A673 (cell line): ENCODE measurements at regions not wholly inside any gene's neighbourhood (a gene's known extent, or its start where the extent isn't known, plus 50 kb on each side); places are given as distances from the start of the nearest gene placed in this dataset.
"Not testable (repeated sequence)": the region's sequence is repeated elsewhere in the genome, so short reads cannot be mapped to it uniquely, and the experiment has no call there.

ENCODE experiments used
- BruUV-seq: library from RNA; stranded (reverse); fragments of 400-500 nt; replicated peaks from 2 replicates; lab custom pipeline; 2021; lab: Mats Ljungman, UMichigan
- CTCF ChIA-PET: fragments of 300-600 bp; sonication (Branson Sonifier 250); formaldehyde crosslinking; loops from one replicate; lab custom pipeline; 2022; ENCODE audit warnings: antibody characterized with exemption; lab: Charles Lee
- POLR2A ChIA-PET: fragments of 300-600 bp; sonication (Branson Sonifier 250); formaldehyde crosslinking; loops from one replicate; lab custom pipeline; 2022; ENCODE audit warnings: antibody characterized with exemption; ENCODE audit not compliant: low non-redundant PET; lab: Charles Lee
- DNase-seq: peaks from one replicate; pipeline ENCODE4 v3.0.0-alpha.2; 2015; ENCODE audit warnings: low spot score
- H3K27ac ChIP-seq: fragments of 200-600 bp; sonication (generic); 2 replicates; pipeline ENCODE4 v1.5.1; 2016; ENCODE audit warnings: mixed run types, low read depth, mild to moderate bottlenecking, mixed read lengths, antibody characterized with exemption, low read length; ENCODE audit not compliant: poor library complexity, severe bottlenecking
- H3K27me3 ChIP-seq: fragments of 200-600 bp; sonication (generic); replicated peaks from 2 replicates; pipeline ENCODE4 v1.6.1; 2017; ENCODE audit warnings: mixed run types, low read depth, mild to moderate bottlenecking, mixed read lengths, antibody characterized with exemption, low read length; ENCODE audit not compliant: insufficient read depth, poor library complexity
- H3K36me3 ChIP-seq: fragments of 200-600 bp; sonication (generic); 2 replicates; pipeline ENCODE4 v1.6.1; 2016; ENCODE audit warnings: mixed run types, mild to moderate bottlenecking, mixed read lengths, antibody characterized with exemption, low read length; ENCODE audit not compliant: insufficient read depth, poor library complexity, severe bottlenecking
- H3K4me1 ChIP-seq: fragments of 200-600 bp; sonication (generic); 2 replicates; pipeline ENCODE4 v1.6.1; 2017; ENCODE audit warnings: mixed run types, mild to moderate bottlenecking, mixed read lengths, antibody characterized with exemption, low read length; ENCODE audit not compliant: insufficient read depth, poor library complexity, severe bottlenecking
- H3K4me3 ChIP-seq: fragments of 200-600 bp; sonication (generic); 2 replicates; pipeline ENCODE4 v1.5.1; 2016; ENCODE audit warnings: low read depth, mixed run types, mild to moderate bottlenecking, mixed read lengths, low read length; ENCODE audit not compliant: poor library complexity, severe bottlenecking
- H3K9me3 ChIP-seq: fragments of 200-600 bp; sonication (generic); 2 replicates; pipeline ENCODE4 v1.6.1; 2016; ENCODE audit warnings: mixed run types, low read depth, mild to moderate bottlenecking, mixed read lengths, antibody characterized with exemption, low read length; ENCODE audit not compliant: poor library complexity, severe bottlenecking
- EZH2 ChIP-seq: fragments of 200-600 bp; sonication (generic); IDR thresholded peaks from 2 replicates; pipeline ENCODE4 v1.6.1; 2017; ENCODE audit warnings: borderline replicate concordance, low read depth, mild to moderate bottlenecking, mixed read lengths, antibody characterized with exemption, low read length; ENCODE audit not compliant: poor library complexity, severe bottlenecking
- intact Hi-C: fragments of 100-400 bp; cut with micrococcal nuclease; formaldehyde crosslinking; loops from one replicate; pipeline ENCODE4 v1.10.0; 2022; ENCODE audit not compliant: unreplicated experiment
- TF ChIP-seq, protein P1 (sequence below): fragments of 300-800, 200-600 bp; sonication (generic); conservative IDR thresholded peaks from 2 replicates; pipeline ENCODE4 v1.5.1; 2017; ENCODE audit warnings: low read depth, mild to moderate bottlenecking, antibody characterized with exemption, low read length, moderate library complexity, mixed read lengths

DNA sequence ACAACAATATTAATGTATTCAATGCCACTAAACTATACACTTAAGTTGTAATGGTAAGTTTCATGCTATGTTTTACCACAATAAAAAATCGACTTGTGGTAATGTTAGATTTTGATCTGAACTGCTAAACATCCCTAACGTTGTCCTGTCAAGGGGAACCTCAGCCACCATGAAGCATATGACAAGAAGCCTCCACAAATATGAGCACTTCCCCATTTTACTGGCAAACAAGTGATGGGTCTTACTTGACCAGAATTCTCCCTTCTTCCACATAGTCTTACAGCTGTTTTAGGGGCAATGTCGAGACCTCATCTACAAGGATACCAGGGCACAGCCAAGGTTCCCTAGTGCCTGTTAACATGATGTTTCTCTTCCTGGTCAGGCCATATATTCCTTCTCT lies 124.2 kb upstream of the ABI3BP start:
- H3K27ac ChIP-seq, result no peak overlapping the region
- no peak for TF ChIP-seq EZH2
- TF ChIP-seq, protein P1, sequence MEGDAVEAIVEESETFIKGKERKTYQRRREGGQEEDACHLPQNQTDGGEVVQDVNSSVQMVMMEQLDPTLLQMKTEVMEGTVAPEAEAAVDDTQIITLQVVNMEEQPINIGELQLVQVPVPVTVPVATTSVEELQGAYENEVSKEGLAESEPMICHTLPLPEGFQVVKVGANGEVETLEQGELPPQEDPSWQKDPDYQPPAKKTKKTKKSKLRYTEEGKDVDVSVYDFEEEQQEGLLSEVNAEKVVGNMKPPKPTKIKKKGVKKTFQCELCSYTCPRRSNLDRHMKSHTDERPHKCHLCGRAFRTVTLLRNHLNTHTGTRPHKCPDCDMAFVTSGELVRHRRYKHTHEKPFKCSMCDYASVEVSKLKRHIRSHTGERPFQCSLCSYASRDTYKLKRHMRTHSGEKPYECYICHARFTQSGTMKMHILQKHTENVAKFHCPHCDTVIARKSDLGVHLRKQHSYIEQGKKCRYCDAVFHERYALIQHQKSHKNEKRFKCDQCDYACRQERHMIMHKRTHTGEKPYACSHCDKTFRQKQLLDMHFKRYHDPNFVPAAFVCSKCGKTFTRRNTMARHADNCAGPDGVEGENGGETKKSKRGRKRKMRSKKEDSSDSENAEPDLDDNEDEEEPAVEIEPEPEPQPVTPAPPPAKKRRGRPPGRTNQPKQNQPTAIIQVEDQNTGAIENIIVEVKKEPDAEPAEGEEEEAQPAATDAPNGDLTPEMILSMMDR, result no peak
- no peak overlapping the region for H3K4me3 ChIP-seq
- ChIA-PET CTCF (no interaction called here), POLR2A (no interaction called here)
- peaks cover 32% of the 10 kb centered on the region for H3K27me3 ChIP-seq
- no peak for DNase-seq
- H3K4me1 ChIP-seq, result no peaks in the 10 kb centered on the region
- H3K9me3 ChIP-seq, result no peaks in the 10 kb centered on the region
- BruUV-seq, result no TSS peak
- intact Hi-C loops, result no loop called here
- no peaks in the 10 kb centered on the region for H3K36me3 ChIP-seq

DNA sequence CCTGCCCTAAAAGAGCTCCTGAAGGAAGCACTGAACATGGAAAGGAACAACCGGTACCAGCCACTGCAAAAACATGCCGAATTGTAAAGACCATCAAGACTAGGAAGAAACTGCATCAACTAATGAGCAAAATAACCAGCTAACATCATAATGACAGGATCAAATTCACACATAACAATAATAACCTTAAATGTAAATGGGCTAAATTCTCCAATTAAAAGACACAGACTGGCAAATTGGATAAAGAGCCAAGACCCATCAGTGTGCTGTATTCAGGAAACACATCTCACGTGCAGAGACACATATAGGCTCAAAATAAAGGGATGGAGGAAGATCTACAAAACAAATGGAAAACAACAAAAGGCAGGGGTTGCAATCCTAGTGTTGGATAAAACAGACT lies 117.1 kb upstream of the ABI3BP start:
- H3K9me3 ChIP-seq, DNase-seq, CTCF ChIA-PET, intact Hi-C loops, H3K27ac ChIP-seq, H3K27me3 ChIP-seq, H3K36me3 ChIP-seq, BruUV-seq, POLR2A ChIA-PET, H3K4me1 ChIP-seq, H3K4me3 ChIP-seq: not testable (repeated sequence)

DNA sequence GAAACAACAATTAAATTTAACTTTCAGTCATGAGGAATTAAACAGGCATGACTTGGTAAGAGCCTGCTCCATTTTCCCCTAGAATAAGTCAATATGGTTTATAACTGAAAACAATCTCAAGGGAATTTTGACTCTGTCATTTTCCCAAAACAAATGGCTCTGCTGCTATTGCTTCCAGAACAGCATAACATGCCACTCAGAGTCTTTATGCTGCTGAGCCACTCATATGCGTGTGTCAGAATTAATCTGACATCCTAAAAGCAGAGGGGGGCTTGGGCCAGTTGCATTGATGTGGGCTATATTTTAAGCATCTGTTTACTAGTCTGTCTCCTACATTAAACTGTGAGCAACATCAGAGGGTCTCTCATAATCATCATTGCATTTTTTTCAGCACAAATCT lies 111.1 kb upstream of the ABI3BP start:
- DNase-seq, result no peak
- ChIA-PET POLR2A (no interaction called here), CTCF (no interaction called here)
- Histone ChIP-seq H3K4me1 (no peaks in the 10 kb centered on the region), H3K36me3 (no peaks in the 10 kb centered on the region), H3K27me3 (peaks cover 25% of the 10 kb centered on the region), H3K9me3 (no peaks in the 10 kb centered on the region), H3K4me3 (no peak overlapping the region), H3K27ac (no peak overlapping the region)
- BruUV-seq, result no TSS peak
- TF ChIP-seq EZH2, result no peak
- TF ChIP-seq, protein P1, result no peak
- intact Hi-C loops, result no loop called here

DNA sequence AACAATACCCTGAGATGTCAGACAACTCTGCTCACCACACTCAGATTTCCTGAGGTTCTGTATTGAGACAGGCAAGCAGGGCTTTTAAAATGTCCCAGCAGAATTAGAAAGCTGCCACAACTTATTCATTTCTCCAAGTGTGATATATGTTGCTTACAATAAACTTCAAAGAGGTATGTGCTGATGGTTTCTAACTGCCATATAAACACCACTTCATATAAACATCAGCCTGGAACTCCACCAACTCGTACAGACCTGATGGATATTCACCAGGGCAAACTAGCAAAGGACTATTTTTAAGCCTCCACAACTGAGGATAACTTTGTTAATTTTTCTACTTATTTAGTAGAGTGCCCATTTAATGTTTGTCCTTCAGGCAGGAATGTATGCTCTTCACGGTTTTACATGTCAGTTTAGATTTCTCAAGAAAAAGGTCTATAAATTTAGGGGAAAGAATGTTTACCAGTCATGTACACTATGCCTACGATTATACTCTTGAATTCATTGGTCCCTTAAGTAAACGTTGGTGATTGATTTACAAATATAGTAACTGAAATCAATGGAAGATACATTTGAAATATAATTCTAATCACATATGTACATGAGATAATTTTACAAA lies 109.6 kb upstream of the ABI3BP start:
- no peak for DNase-seq

More for the DNA sequence above, 109.6 kb upstream of the ABI3BP start:
- H3K27ac ChIP-seq, result no peak overlapping the region
- intact Hi-C loops, result no loop called here
- peaks cover 29% of the 10 kb centered on the region for H3K27me3 ChIP-seq
- BruUV-seq, result no TSS peak
- TF ChIP-seq EZH2, result no peak
- H3K36me3 ChIP-seq, result no peaks in the 10 kb centered on the region
- POLR2A ChIA-PET, result no interaction called here
- H3K4me3 ChIP-seq, result no peak overlapping the region
- H3K4me1 ChIP-seq, result no peaks in the 10 kb centered on the region
- no peaks in the 10 kb centered on the region for H3K9me3 ChIP-seq
- CTCF ChIA-PET, result no interaction called here
